Heart left ventricle (tissue), 13 donors: ENCODE measurements at regions not wholly inside any gene's neighbourhood (a gene's known extent, or its start where the extent isn't known, plus 50 kb on each side); places are given as distances from the start of the nearest gene placed in this dataset.

ENCODE experiments used
- POLR2A ChIP-seq, 2 donors: fragments of 450-650 bp; IDR thresholded peaks; one replicate each; pipeline ENCODE4 v1.6.1; 2017; ENCODE audit warnings: antibody characterized with exemption in 2 of 2, mild to moderate bottlenecking in 2 of 2, moderate library complexity in 2 of 2
- TF ChIP-seq, protein P1 (sequence below), 12 donors: fragments of 200-600 bp; sonication (generic) in 4 of 12; IDR thresholded peaks; one replicate each; pipeline versions ENCODE4 v1.5.0 to v1.8.0; 2018 to 2022; ENCODE audit warnings: antibody characterized with exemption in 12 of 12, mild to moderate bottlenecking in 5 of 12
- donor health status: ischemic (EF 13 %, LVEDD 7.1; RV severe dilation, severe dysfunction).
- donor health status: DM: no; HTN: yes; CAD: no.
- donor health status: DM: no; HTN: no; CAD: no.
- donor health status: ischemic (EF 25% LVEDD 6.9; RV normal size, moderate dysfunction).
- donor health status: ischemic (EF 25% LVEDD 5.7; RV mildly dilated, moderate dysfunction).
- donor health status: ischemic (EF 35%, LVEDD 5.7; RV mildly dilated, moderate dysfunction).
- donor health status: nonischemic (EF 11% LVEDD 7.7; RV severe dilation, severe dysfunction).
- donor health status: DM: yes; HTN: yes; CAD: no.
- donor health status: PGD.
- donor health status: ischemic (EF 29% LVEDD 5.4; RV normal size, mild dysfunction).
- donor health status: nonischemic (EF 23%, LVEDD 6.1; RV moderate dilation, normal function).

DNA sequence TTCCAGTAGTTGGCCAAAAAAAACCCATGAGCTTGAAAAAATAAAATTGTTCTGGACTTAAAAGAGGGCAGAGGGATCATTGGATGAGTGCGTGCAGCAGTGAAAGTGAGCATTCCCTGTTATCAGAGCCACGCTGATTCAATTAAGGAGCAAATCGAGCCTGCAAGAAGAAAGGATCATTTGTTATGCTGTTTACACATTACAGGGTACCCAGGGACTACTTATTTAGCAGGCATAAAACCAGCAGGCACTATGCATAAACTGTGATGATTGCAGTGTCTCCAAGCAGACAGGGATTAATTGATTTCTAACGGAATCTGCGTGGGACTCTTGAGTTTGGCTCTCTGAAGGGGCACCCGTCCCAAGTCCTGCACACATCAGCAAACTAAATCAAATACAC lies 83.5 kb downstream of the SHOX start:
- TF ChIP-seq POLR2A (IDR thresholded peaks at IDR 0.05) = no peak
- TF ChIP-seq, protein P1, sequence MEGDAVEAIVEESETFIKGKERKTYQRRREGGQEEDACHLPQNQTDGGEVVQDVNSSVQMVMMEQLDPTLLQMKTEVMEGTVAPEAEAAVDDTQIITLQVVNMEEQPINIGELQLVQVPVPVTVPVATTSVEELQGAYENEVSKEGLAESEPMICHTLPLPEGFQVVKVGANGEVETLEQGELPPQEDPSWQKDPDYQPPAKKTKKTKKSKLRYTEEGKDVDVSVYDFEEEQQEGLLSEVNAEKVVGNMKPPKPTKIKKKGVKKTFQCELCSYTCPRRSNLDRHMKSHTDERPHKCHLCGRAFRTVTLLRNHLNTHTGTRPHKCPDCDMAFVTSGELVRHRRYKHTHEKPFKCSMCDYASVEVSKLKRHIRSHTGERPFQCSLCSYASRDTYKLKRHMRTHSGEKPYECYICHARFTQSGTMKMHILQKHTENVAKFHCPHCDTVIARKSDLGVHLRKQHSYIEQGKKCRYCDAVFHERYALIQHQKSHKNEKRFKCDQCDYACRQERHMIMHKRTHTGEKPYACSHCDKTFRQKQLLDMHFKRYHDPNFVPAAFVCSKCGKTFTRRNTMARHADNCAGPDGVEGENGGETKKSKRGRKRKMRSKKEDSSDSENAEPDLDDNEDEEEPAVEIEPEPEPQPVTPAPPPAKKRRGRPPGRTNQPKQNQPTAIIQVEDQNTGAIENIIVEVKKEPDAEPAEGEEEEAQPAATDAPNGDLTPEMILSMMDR (IDR thresholded peaks at IDR 0.05) = no peak
